AG04450 (cell line): ENCODE measurements at regions not wholly inside any gene's neighbourhood (a gene's known extent, or its start where the extent isn't known, plus 50 kb on each side); places are given as distances from the start of the nearest gene placed in this dataset. TPM values are rescaled to one million over a fixed set of nuclear protein-coding genes. Genes with fewer than 3 reads are reported as not detected.

Source experiments
- CTCF ChIA-PET: fragments of 300-600, 350-600 bp; formaldehyde crosslinking; extraction: SDS; loops from one replicate; lab custom pipeline; 2022; ENCODE audit warnings: antibody characterized with exemption, inconsistent platforms; lab: Charles Lee
- POLR2A ChIA-PET: fragments of 350-600 bp; formaldehyde crosslinking; extraction: SDS; loops from one replicate; lab custom pipeline; 2021; ENCODE audit warnings: antibody characterized with exemption, inconsistent platforms; lab: Yijun Ruan, JAX
- DNase-seq: peaks from one replicate; pipeline ENCODE4 v3.0.0-alpha.2; 2011; ENCODE audit warnings: low read depth, low spot score
- H3K27ac ChIP-seq: one replicate; pipeline ENCODE4 v1.5.1; 2012; ENCODE audit warnings: low read depth, low read length, control low read depth
- H3K27me3 ChIP-seq: one replicate; pipeline ENCODE4 v1.6.0; 2012; ENCODE audit warnings: low read length; ENCODE audit not compliant: control insufficient read depth, insufficient read depth
- H3K4me3 ChIP-seq: 2 replicates; pipeline ENCODE4 v1.5.1; 2011; ENCODE audit warnings: mild to moderate bottlenecking, low read depth, low read length, control low read depth
- H3K9me3 ChIP-seq: 2 replicates; pipeline ENCODE4 v1.5.1; 2012; ENCODE audit warnings: low read length; ENCODE audit not compliant: control insufficient read depth, insufficient read depth
- CTCF ChIP-seq: IDR thresholded peaks from 2 replicates; pipeline ENCODE4 v1.5.1; 2011; ENCODE audit warnings: low read depth, low read length, control low read depth, inconsistent platforms
- small RNA-seq: library from RNA; depleted of rRNA; stranded (forward); fragments of <200 nt; gene quantifications from one replicate; pipeline ENCODE3, GENCODE V24; 2012; ENCODE audit warnings: low read depth; ENCODE audit not compliant: insufficient read length

GRCh38 chr1:67634396-67634935 is 50.5 kb upstream of the GADD45A start:
- ChIA-PET CTCF (no interaction called here), POLR2A (no interaction called here)
- Histone ChIP-seq H3K4me3 (no peak overlapping the region), H3K27me3 (no peaks in the 10 kb centered on the region), H3K27ac (no peak overlapping the region), H3K9me3 (no peaks in the 10 kb centered on the region)
- no peak for DNase-seq
- no peak for TF ChIP-seq CTCF

DNA sequence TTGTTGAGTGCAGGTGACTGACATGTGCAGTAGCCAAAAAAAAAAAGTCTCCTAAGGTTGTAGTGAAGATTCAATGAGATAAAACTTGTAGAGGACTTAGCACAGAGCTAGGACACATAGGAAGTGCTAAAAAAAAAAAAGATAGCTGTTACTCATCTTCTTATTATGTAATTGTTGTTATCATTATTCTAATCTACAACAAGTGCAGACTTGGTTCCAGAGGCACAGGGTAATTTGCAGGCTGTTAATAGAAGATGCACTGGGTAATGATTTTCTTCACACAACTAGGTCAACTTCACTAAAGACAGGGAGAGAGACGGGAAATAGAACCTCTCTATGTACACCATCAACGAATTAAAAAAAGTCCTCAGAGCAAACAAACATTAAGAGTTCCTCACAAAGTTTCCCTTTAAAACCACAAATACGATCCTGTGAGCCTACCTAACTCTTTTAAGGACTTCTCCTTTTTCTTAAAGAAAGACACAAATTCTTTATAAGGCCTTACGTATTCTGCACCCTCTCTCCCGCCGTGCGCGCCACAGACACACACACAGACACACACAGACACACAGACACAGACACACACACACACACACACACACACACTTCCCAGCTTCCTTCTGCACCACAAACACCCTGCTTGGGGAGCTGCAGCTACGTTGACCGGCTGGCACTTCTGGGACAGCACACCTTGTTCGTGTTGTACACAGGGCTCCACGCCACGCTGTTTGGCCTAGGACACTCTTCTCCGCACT is 49.8 kb upstream of the GADD45A start:
- Histone ChIP-seq H3K4me3 (no peak overlapping the region), H3K9me3 (no peaks in the 10 kb centered on the region), H3K27me3 (no peaks in the 10 kb centered on the region), H3K27ac (no peak overlapping the region)
- ChIA-PET POLR2A (no interaction called here), CTCF (interaction anchor here (0.6 kb wide), 1 partner anchor 22 kb away, joined by 4 read pairs; no protein-coding TSS in a partner anchor)
- no peak for TF ChIP-seq CTCF
- no peak for DNase-seq

Small RNA genes in the stretch of these regions (small RNA-seq; reads per million reads assigned to genes)
- not detected for gene RNU6-1031P
